Stimulated activated CD4-positive, alpha-beta T cell treated with anti-CD3 and anti-CD28 coated beads, Interleukin-15, amount 100 ng/mL, for 24 hours (primary cell): ENCODE measurements at regions not wholly inside any gene's neighbourhood (a gene's known extent, or its start where the extent isn't known, plus 50 kb on each side); places are given as distances from the start of the nearest gene placed in this dataset.

ENCODE experiments used
- DNase-seq: peaks from one replicate; pipeline ENCODE4 v3.0.0-alpha.2; 2020

DNA sequence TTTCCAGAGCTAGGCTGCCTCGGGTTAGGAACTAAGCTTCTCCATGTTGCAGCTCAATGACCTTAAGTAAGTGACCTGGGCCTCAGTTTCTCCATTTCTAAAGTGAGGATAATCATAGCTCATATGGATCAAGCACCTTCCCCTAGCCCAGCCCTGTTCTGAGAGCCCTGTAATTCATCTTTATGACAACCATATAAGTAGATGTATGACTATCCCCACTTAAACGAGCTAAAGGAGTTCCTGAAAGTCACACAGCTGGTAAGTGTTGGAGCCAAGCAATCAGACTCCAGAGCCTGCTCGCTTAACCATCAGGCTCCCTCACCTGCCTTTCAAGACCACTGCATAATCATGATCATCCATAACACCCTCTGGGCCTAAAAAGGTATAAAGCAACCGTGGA, 135.4 kb downstream of the SP3 start:
- no peak for DNase-seq

DNA sequence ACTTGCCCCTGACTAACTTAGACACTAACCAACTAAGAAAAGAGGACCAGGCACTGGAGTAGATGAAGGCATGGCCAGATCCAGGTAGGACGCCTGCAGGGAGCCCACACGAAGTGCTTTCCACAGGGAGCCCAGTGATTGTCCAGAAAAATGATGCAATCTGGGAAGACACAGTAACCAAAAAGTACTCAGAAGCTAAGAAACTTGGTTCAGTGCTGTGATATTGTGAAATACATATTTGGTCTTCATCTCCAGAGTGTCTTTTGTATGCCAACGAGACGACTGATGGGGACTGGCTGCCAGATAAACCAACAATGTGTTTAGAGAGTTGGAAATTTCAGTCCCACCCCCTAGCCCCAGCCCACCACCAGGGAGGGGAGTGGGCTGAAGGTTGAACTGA, 135.0 kb downstream of the SP3 start:
- no peak for DNase-seq

DNA sequence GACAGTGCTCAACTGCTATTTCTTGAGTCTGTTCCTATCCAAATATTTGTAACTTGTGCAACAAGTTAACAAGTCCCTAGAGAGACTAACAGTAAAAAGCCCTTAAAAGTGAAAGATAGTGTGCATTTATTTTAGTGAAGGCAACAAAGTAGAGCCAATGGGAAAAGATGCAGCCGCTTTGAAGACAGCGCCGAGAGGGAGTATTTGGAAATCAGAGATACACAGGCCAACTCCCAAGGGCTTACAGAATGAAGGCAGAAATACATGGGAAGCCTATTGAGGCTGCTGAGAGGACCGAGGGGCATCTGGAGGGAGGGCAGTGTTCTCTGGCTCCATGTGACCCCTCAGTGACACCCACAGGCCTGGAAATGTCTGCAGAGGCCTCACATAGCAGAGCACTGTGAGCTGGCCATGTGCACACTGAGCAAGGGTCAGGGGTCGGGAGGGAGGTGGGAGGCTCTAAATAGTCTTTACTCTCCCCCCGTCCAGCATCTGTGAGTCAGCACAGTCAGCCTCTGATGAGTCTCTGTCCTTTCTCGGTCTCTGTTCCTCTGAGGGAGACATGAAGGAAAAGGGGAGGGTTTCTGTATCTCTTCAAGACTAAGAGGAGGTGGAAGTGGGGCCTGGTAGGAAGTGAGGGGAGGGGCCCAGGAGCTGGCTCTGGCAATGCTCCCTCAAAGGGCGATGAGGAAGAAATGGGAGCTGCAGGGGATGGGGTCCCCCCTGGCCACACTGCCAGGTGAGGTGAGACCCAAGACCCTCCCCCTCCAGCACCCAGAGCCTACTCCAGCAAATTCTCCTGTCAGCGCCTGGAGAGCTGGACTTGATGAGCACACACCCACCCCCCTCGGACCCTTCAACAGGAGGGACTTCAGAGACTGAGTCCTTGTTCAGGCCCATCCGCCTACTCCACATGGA, 133.6 kb downstream of the SP3 start:
- DNase-seq: no peak

DNA sequence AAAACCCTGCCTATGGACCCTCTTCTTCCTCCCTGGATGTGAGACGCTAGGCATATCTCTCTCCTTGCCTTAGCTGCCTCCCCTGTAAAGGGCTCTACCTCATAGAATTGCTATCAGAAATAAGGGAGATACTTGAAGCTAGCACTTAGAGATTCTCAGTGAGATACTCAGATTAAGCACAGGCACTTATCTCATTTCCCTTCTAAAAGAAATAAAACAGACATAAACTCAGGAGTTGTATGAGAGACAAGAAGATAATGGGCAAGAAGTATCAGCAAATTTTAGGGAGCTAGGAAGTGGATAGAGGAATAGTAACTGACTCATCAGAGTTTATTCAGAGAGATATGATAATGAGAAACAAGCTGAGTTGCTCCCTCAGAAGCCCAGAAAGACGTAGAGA, 131.0 kb downstream of the SP3 start:
- no peak for DNase-seq

DNA sequence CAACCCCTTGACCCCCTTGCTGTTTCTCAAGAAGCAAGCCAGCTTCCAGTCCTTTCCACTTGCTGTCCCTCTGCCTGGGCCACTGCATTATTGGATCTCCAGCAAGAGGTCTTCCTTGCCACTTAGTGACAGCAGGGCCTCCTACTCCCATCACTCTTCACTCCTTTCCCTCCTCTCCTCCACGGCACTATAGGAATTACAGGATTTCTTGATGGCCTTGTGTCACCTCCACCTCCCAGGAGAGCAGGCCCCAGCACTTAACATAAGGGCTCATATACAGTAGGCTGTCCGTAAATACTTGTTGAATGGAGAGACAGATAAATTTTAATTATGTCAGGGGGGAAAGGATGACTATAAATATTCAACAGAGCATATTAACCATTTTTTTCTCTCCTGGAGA, 129.4 kb downstream of the SP3 start:
- no peak for DNase-seq

DNA sequence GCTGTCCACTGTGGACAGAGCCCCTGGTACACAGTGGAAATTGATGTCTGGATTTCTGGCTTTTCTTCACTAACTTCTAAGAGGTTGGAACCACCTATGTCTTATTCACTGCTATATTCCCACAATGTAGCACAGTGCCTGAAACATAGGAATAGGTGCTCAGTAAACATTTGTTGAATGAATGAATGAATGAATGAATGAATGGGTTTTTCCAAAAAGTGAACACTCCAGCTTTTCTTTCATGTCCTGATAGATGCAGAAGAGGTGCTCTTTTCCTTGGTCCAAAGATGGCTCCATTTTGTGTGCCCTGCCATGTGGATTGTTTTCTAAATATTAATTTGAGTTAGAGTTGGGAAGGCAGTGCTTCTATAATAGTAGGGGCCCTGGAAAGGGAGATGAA, 124.1 kb downstream of the SP3 start:
- no peak for DNase-seq

DNA sequence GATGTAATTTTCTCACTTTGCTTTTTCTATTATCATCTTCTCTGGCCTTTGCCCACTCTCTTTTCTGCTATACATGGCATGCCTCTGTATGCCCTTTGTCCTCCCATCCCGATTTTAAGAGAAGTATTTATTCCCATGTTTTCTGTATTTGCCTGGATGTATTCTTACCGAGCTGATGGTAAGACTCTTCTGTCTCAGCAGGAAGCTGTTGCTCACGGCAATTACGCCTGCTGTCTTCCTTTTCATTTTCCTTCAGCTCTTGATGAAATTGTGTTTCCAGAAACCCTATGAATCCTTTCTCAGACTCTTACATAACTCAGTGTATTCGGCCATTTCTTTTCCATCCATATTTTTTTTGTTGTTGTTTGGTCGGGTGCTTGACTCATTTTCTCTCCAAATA, 121.6 kb downstream of the SP3 start:
- no peak for DNase-seq

DNA sequence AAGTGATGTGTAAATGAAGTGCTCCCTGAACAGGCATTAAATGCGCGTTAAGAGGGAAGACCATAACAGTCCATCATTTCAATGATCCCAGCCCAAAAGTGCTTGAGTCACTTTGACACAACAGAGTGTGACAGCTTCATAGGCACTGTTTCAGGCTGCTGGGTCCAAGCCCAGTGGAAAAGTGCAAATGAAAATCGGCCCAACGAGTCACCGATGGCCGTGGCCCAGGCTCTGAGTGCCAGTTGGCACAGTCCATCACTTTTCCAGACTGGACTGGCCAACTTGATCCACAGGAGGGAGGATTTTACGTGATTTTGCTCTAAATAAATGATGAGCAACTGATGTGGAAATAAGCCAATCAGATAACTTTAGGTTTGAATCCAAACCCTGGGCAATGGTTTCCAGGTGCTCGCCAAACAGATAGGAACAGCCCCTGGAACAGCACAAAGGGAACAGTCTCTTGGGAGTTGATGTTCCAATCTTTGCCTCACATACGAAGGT, 114.0 kb downstream of the SP3 start:
- no peak for DNase-seq

DNA sequence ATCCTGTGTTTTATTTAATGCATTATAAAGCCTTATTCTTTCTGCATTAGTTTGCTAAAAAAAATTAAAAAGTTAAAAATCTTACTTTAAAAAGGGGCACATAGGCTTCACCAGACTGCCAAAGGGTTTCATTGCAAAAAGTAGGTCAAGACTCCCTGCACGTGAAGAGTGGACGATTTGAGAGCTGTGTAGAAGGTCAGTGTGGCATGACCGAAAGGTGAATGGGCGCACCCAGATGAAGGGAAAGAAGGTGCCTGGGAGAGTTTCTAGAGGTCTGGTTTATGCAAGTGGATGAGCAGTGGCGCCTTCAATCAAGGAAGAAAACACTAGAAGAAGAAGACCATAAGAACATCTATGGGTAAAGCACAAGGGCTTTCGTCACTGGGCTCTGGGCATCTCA, 111.0 kb downstream of the SP3 start:
- no peak for DNase-seq

DNA sequence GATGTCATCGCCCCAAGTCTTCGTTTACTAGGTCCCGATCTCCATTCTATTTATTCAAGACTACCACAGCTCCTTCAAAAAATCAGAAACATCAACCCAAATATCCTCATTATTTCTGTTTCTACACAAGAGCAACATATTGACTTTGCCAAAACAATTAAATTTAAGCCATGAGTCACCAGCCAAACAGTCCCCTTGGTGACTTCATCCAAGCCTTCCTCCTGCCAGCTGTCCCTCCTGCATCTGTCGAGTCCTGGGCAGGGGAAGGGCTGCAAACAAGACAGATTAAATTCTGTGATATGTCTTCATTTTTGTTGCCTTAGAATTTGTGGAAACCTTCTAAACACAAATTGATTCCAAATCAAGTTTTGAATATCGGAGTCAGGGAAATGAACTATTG, 110.3 kb downstream of the SP3 start:
- no peak for DNase-seq

DNA sequence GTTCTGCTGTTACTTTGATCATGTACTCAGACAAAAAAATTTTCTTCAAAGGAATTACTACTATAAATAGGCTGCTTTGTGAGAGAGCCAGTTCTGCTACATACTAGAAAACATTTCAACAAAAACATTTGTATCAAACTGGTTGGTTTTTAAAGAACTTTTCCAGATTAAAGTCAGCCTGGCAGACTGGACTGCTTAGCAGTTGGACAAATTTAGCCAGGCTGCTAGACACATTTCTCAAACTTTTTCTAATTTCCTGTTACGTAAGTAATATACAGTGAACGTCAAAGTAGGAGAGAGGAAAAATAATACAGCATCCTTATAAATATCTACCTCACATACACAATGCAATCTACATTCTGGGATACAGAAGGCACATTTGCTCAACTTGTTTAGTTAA, 109.5 kb downstream of the SP3 start:
- DNase-seq: no peak
